Thyroid gland (tissue), 4 donors: ENCODE measurements at regions not wholly inside any gene's neighbourhood (a gene's known extent, or its start where the extent isn't known, plus 50 kb on each side); places are given as distances from the start of the nearest gene placed in this dataset.

ENCODE experiments used
- CTCF ChIP-seq, 6 experiments: fragments of 200-600 bp in 3 of 6; fragments of 450-650 bp in 3 of 6; sonication (generic) in 3 of 6; IDR thresholded peaks; one replicate each; pipeline ENCODE4 v1.5.1; 2016 to 2019; ENCODE audit warnings: antibody characterized with exemption in 6 of 6, mild to moderate bottlenecking in 2 of 6, inconsistent platforms in 1 of 6, moderate library complexity in 1 of 6
- POLR2A ChIP-seq, 2 donors: fragments of 450-650 bp; IDR thresholded peaks; one replicate each; pipeline ENCODE4 v1.6.1; 2017; ENCODE audit warnings: antibody characterized with exemption in 2 of 2, mild to moderate bottlenecking in 2 of 2, moderate library complexity in 1 of 2

- TF ChIP-seq CTCF (IDR thresholded peaks at IDR 0.05) = no peak
- TF ChIP-seq POLR2A (IDR thresholded peaks at IDR 0.05) = no peak
These were observed 134.0 kb upstream of the FAM78B start for GRCh38 chr1:166300767-166301166.
